GM18499 (cell line): ENCODE measurements at regions not wholly inside any gene's neighbourhood (a gene's known extent, or its start where the extent isn't known, plus 50 kb on each side); places are given as distances from the start of the nearest gene placed in this dataset.
"Not testable (repeated sequence)": the region's sequence is repeated elsewhere in the genome, so short reads cannot be mapped to it uniquely, and the experiment has no call there.

Source experiments
- ATAC-seq: cut with Tn5 transposase; IDR thresholded peaks from one replicate; pipeline ENCODE4 v1.9.1; 2021; ENCODE audit warnings: moderate number of reproducible peaks; ENCODE audit not compliant: insufficient read depth, unreplicated experiment

- no peak for ATAC-seq
Observed at GRCh38 chr20:20803011-20803410, 90.6 kb upstream of the RALGAPA2 start.

- ATAC-seq, result no peak
Observed at GRCh38 chr20:20802328-20802727, 89.9 kb upstream of the RALGAPA2 start.

GRCh38 chr20:20799716-20800312, 87.4 kb upstream of the RALGAPA2 start:
- no peak for ATAC-seq

- ATAC-seq, result no peak
Observed at GRCh38 chr20:20797521-20798310, 85.3 kb upstream of the RALGAPA2 start.

GRCh38 chr20:20796766-20797440, 84.5 kb upstream of the RALGAPA2 start:
- no peak for ATAC-seq

GRCh38 chr20:20795721-20796120, 83.3 kb upstream of the RALGAPA2 start:
- no peak for ATAC-seq

GRCh38 chr20:20795119-20795518, 82.7 kb upstream of the RALGAPA2 start:
- no peak for ATAC-seq

GRCh38 chr20:20793591-20793990, 81.1 kb upstream of the RALGAPA2 start:
- ATAC-seq, result no peak

GRCh38 chr20:20791664-20792568, 79.5 kb upstream of the RALGAPA2 start:
- ATAC-seq, result no peak

- ATAC-seq, result no peak
Observed at GRCh38 chr20:20788308-20788707, 75.9 kb upstream of the RALGAPA2 start.

GRCh38 chr20:20786428-20786827, 74.0 kb upstream of the RALGAPA2 start:
- no peak for ATAC-seq

GRCh38 chr20:20785226-20785625, 72.8 kb upstream of the RALGAPA2 start:
- no peak for ATAC-seq

GRCh38 chr20:20784450-20784849, 72.0 kb upstream of the RALGAPA2 start:
- ATAC-seq, result not testable (repeated sequence)

GRCh38 chr20:20783450-20783849, 71.0 kb upstream of the RALGAPA2 start:
- no peak for ATAC-seq

- ATAC-seq, result no peak
Observed at GRCh38 chr20:20782755-20783154, 70.3 kb upstream of the RALGAPA2 start.

- ATAC-seq, result no peak
Observed at GRCh38 chr20:20782231-20782630, 69.8 kb upstream of the RALGAPA2 start.

- no peak for ATAC-seq
Observed at GRCh38 chr20:20781029-20781428, 68.6 kb upstream of the RALGAPA2 start.

- no peak for ATAC-seq
Observed at GRCh38 chr20:20780127-20780824, 67.8 kb upstream of the RALGAPA2 start.

GRCh38 chr20:20778676-20779075, 66.2 kb upstream of the RALGAPA2 start:
- ATAC-seq, result no peak
